Adrenal gland (tissue), 5 donors: ENCODE measurements at regions not wholly inside any gene's neighbourhood (a gene's known extent, or its start where the extent isn't known, plus 50 kb on each side); places are given as distances from the start of the nearest gene placed in this dataset.

Experiments
- POLR2A ChIP-seq, 2 donors: fragments of 450-650 bp; IDR thresholded peaks; one replicate each; pipeline ENCODE4 v1.6.1; 2017; ENCODE audit warnings: antibody characterized with exemption in 2 of 2, mild to moderate bottlenecking in 2 of 2, moderate library complexity in 1 of 2
- TF ChIP-seq, protein P1 (sequence below), 6 experiments: fragments of 450-650 bp in 4 of 6; fragments of 200-600 bp in 2 of 6; sonication (generic) in 1 of 6; IDR thresholded peaks; 1 replicate in 5 of 6; 2 replicates in 1 of 6; pipeline versions ENCODE4 v1.5.1 to v1.8.0; 2016 to 2021; ENCODE audit warnings: antibody characterized with exemption in 6 of 6, mild to moderate bottlenecking in 2 of 6, moderate library complexity in 1 of 6
- donor health status: DM: no; HTN: no; CAD: no.

- TF ChIP-seq POLR2A (IDR thresholded peaks at IDR 0.05), result no peak
- TF ChIP-seq, protein P1, sequence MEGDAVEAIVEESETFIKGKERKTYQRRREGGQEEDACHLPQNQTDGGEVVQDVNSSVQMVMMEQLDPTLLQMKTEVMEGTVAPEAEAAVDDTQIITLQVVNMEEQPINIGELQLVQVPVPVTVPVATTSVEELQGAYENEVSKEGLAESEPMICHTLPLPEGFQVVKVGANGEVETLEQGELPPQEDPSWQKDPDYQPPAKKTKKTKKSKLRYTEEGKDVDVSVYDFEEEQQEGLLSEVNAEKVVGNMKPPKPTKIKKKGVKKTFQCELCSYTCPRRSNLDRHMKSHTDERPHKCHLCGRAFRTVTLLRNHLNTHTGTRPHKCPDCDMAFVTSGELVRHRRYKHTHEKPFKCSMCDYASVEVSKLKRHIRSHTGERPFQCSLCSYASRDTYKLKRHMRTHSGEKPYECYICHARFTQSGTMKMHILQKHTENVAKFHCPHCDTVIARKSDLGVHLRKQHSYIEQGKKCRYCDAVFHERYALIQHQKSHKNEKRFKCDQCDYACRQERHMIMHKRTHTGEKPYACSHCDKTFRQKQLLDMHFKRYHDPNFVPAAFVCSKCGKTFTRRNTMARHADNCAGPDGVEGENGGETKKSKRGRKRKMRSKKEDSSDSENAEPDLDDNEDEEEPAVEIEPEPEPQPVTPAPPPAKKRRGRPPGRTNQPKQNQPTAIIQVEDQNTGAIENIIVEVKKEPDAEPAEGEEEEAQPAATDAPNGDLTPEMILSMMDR (IDR thresholded peaks at IDR 0.05), result no peak
Observed at GRCh38 chr16:5911241-5911640, 813.6 kb upstream of the EEF2KMT start.
